BE2C (cell line): ENCODE measurements at regions not wholly inside any gene's neighbourhood (a gene's known extent, or its start where the extent isn't known, plus 50 kb on each side); places are given as distances from the start of the nearest gene placed in this dataset.

ENCODE experiments used
- DNase-seq: peaks from one replicate; pipeline ENCODE4 v3.0.0-alpha.2; 2020
- H3K27me3 ChIP-seq: fragments of 250-450 bp; sonication (Bioruptor Pico); 2 replicates; pipeline ENCODE4 v1.5.1; 2020; ENCODE audit warnings: mild to moderate bottlenecking
- H3K36me3 ChIP-seq: fragments of 250-450 bp; sonication (Bioruptor Pico); 2 replicates; pipeline ENCODE4 v1.5.1; 2020; ENCODE audit warnings: mild to moderate bottlenecking
- H3K4me1 ChIP-seq: fragments of 250-450 bp; sonication (Bioruptor Pico); 2 replicates; pipeline ENCODE4 v1.5.1; 2020
- H3K4me3 ChIP-seq: 2 replicates; pipeline ENCODE4 v1.5.1; 2011; ENCODE audit warnings: low read depth, low read length
- H3K9me3 ChIP-seq: fragments of 250-450 bp; sonication (Bioruptor Pico); 2 replicates; pipeline ENCODE4 v1.5.1; 2020
- TF ChIP-seq, protein P1 (sequence below): IDR thresholded peaks from 2 replicates; pipeline ENCODE4 v1.5.1; 2012; ENCODE audit warnings: mild to moderate bottlenecking, low read depth, low read length

DNA sequence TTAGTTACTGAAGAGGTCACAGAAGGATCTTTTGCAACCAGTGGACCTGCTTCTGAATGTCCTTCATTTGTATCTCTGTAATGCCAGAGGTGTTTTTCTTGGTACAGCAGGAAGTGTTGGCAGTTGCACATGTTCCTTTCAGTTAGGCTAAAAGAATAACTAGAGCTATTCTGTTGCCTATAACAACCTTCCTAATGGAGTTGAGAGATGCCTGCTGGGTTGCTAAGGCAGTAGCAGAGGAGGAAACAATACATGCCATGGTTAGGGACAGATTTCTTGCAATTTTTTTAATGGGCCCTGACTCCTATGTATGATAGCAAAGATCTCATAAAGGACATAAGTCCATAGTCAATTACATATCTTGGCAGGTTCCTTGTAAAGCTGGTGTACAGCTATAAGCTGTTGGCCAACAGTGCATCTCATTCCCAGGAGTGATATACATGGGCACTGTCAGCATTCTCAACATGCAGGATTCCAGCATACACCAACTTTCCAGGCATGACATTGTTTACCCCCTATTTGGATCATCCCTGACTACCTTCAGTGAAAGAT is 556.6 kb downstream of the CCER1 start:
- H3K27me3 ChIP-seq, result no peaks in the 10 kb centered on the region
- H3K4me1 ChIP-seq, result no peaks in the 10 kb centered on the region
- no peak overlapping the region for H3K4me3 ChIP-seq
- no peaks in the 10 kb centered on the region for H3K9me3 ChIP-seq
- DNase-seq, result no peak
- H3K36me3 ChIP-seq, result no peaks in the 10 kb centered on the region
- TF ChIP-seq, protein P1, sequence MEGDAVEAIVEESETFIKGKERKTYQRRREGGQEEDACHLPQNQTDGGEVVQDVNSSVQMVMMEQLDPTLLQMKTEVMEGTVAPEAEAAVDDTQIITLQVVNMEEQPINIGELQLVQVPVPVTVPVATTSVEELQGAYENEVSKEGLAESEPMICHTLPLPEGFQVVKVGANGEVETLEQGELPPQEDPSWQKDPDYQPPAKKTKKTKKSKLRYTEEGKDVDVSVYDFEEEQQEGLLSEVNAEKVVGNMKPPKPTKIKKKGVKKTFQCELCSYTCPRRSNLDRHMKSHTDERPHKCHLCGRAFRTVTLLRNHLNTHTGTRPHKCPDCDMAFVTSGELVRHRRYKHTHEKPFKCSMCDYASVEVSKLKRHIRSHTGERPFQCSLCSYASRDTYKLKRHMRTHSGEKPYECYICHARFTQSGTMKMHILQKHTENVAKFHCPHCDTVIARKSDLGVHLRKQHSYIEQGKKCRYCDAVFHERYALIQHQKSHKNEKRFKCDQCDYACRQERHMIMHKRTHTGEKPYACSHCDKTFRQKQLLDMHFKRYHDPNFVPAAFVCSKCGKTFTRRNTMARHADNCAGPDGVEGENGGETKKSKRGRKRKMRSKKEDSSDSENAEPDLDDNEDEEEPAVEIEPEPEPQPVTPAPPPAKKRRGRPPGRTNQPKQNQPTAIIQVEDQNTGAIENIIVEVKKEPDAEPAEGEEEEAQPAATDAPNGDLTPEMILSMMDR, result no peak

DNA sequence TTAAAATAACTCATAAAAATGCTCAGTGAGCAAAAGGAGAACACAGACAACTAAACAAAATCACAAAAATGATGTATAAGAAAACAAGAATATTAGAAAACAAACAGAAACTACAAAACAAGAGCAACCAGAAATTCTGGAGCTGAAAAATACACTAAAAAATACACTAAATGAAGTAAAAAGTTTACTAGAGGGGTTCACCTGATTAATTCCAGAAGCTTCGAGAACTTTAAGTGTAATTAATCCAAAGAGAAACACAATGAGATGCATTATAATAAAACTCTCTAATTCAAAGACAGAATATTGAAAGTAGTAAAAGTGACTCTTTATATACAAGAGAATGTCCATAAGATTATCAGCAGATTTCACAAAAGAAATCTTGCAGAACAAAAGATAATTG is 558.4 kb downstream of the CCER1 start:
- Histone ChIP-seq H3K4me1 (no peaks in the 10 kb centered on the region), H3K36me3 (no peaks in the 10 kb centered on the region), H3K4me3 (no peak overlapping the region), H3K27me3 (no peaks in the 10 kb centered on the region), H3K9me3 (no peaks in the 10 kb centered on the region)
- TF ChIP-seq, protein P1, result no peak
- DNase-seq, result no peak

DNA sequence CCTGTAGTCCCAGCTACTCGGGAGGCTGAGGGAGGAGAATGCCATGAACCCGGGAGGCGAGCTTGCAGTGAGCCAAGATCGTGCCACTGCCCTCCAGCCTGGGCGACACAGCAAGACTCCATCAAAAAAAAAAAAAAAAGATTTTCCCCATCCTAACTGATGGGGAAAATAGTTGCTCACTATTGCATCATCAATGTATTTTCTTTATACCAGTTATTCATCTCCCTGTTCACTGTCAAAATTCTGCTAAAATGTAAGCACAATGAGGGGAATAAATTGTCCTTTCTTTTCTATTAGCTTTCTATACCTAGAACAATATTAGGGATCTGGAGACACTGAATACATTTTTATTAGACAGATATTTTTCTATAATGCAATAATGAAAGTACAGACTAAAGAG is 561.3 kb downstream of the CCER1 start:
- TF ChIP-seq, protein P1, result no peak
- Histone ChIP-seq H3K27me3 (no peaks in the 10 kb centered on the region), H3K4me1 (no peaks in the 10 kb centered on the region), H3K9me3 (no peaks in the 10 kb centered on the region), H3K36me3 (no peaks in the 10 kb centered on the region), H3K4me3 (no peak overlapping the region)
- no peak for DNase-seq

DNA sequence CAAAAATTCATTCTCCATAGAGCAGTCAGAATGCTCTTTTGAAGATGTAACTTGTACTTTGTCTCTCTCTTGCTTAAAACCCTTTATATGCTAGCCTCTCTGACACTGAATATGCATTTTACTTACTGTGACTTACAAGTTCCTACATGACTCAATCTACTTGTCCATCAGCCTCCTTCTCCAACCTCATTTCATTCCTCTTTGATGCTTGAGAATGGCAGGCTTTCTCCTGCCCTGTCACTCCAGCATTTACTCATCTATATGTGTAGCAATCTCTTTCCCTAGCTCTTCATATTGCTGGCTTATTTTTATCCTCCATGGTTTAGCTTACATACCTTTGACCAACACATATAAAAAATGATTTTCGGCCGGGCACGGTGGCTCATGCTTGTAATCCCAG is 561.9 kb downstream of the CCER1 start:
- no peak for DNase-seq
- H3K27me3 ChIP-seq, result no peaks in the 10 kb centered on the region
- H3K36me3 ChIP-seq, result no peaks in the 10 kb centered on the region
- H3K4me3 ChIP-seq, result no peak overlapping the region
- TF ChIP-seq, protein P1, result no peak
- H3K4me1 ChIP-seq, result no peaks in the 10 kb centered on the region
- no peaks in the 10 kb centered on the region for H3K9me3 ChIP-seq

DNA sequence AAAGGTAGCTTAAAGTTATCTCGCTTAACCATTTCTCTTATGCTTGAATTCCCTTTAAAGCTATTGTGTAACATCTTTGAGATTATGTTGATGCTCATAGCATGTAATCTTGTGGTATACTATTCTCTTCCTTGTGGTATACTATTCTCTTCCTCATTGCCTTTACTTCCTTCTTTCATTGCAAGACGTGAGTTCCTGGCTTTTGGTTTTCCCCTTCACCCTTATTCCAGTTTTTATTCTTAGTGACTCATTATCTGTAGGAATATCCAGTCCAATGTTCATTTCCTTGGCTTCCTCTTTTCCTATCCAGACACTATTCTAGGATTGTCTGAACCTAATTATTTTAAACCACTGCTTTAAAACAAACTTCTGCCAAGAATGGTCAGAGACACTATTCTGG is 564.0 kb downstream of the CCER1 start:
- Histone ChIP-seq H3K4me1 (no peaks in the 10 kb centered on the region), H3K36me3 (no peaks in the 10 kb centered on the region), H3K4me3 (no peak overlapping the region), H3K9me3 (no peaks in the 10 kb centered on the region), H3K27me3 (no peaks in the 10 kb centered on the region)
- TF ChIP-seq, protein P1, result no peak
- no peak for DNase-seq

DNA sequence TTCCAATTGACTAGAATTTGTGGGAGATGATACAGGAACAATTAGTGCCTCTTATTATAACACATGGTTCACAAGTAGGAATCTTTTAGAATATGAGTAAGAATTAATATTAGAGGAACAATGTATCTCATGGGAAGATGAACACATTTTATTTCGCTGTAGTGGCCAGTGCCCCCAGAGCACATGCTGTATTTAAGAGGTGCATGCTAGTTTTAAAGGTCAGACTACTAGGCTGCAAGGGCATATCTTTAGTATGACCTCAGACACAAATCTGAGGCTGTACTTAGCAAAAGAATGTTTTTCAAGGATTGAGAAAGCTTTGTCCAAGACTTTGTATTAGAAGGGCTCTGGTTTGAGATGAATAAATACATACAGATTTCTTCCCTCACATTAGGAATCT is 586.9 kb downstream of the CCER1 start:
- no peaks in the 10 kb centered on the region for H3K9me3 ChIP-seq
- TF ChIP-seq, protein P1, result no peak
- H3K4me1 ChIP-seq, result no peaks in the 10 kb centered on the region
- no peaks in the 10 kb centered on the region for H3K27me3 ChIP-seq
- H3K36me3 ChIP-seq, result no peaks in the 10 kb centered on the region
- H3K4me3 ChIP-seq, result no peak overlapping the region
- no peak for DNase-seq
